K562 (cell line): ENCODE measurements at regions not wholly inside any gene's neighbourhood (a gene's known extent, or its start where the extent isn't known, plus 50 kb on each side); places are given as distances from the start of the nearest gene placed in this dataset.

Experiments used
- ELF4 ChIP-seq: fragments of 450-650 bp; formaldehyde crosslinking; IDR thresholded peaks from 2 replicates; pipeline ENCODE4 v1.4.0; 2022; ENCODE audit warnings: missing genetic modification characterization
- EZH2 ChIP-seq: IDR thresholded peaks from 2 replicates; pipeline ENCODE4 v1.6.1; 2012; ENCODE audit warnings: low read depth, mild to moderate bottlenecking, inconsistent platforms, low read length, borderline replicate concordance
- FOSL1 ChIP-seq: fragments of 200-800 bp; sonication (Bioruptor generic); conservative IDR thresholded peaks from 2 replicates; pipeline ENCODE4 v1.6.1; 2016; ENCODE audit warnings: missing genetic modification characterization, missing compliant biosample characterization
- HDAC1 ChIP-seq, 2 experiments: fragments of 450-650 bp; IDR thresholded peaks; 2 replicates each; pipeline ENCODE4 v1.6.1; 2016 to 2017; ENCODE audit warnings: inconsistent platforms in 1 of 2, mild to moderate bottlenecking in 1 of 2, moderate library complexity in 1 of 2
- SMARCA5 ChIP-seq: fragments of 450-650 bp; IDR thresholded peaks from 2 replicates; pipeline ENCODE4 v1.6.1; 2016
- STAT5B ChIP-seq: fragments of 250-450 bp; sonication (Bioruptor Pico); IDR thresholded peaks from 2 replicates; pipeline ENCODE4 v1.8.0; 2021; ENCODE audit warnings: mild to moderate bottlenecking, inconsistent platforms
- TRIM24 ChIP-seq, 2 experiments: fragments of 450-650 bp; IDR thresholded peaks; 2 replicates each; pipeline ENCODE4 v1.6.1; 2016
- ZBTB34 ChIP-seq: fragments of 250-450 bp; sonication (Bioruptor Pico); IDR thresholded peaks from 2 replicates; pipeline ENCODE4 v1.8.0; 2021; ENCODE audit warnings: mild to moderate bottlenecking, moderate library complexity
- ZNF140 ChIP-seq: fragments of 250-450 bp; sonication (Bioruptor Pico); IDR thresholded peaks from 2 replicates; pipeline ENCODE4 v1.8.0; 2021; ENCODE audit warnings: moderate library complexity, mild to moderate bottlenecking, inconsistent platforms
- TF ChIP-seq, protein P1 (sequence below): sonication (generic); formaldehyde crosslinking; IDR thresholded peaks from 2 replicates; pipeline ENCODE4 v1.8.0; 2023; ENCODE audit warnings: mild to moderate bottlenecking, missing genetic modification reagents
- TF ChIP-seq, protein P2 (sequence below): sonication (generic); formaldehyde crosslinking; IDR thresholded peaks from 2 replicates; pipeline ENCODE4 v1.8.0; 2022; ENCODE audit warnings: mild to moderate bottlenecking, low read depth, missing genetic modification reagents
- TF ChIP-seq, protein P3 (sequence below), 2 experiments: fragments of 200-800 bp in 1 of 2; sonication (Bioruptor generic) in 1 of 2; sonication (generic) in 1 of 2; formaldehyde crosslinking in 1 of 2; IDR thresholded peaks in 1 of 2; conservative IDR thresholded peaks in 1 of 2; 2 replicates each; pipeline versions ENCODE4 v1.5.0 to v1.6.1; 2016 to 2020; ENCODE audit warnings: missing compliant biosample characterization in 1 of 2, missing genetic modification characterization in 1 of 2, missing genetic modification reagents in 1 of 2
- TF ChIP-seq, protein P4 (sequence below): sonication (generic); formaldehyde crosslinking; IDR thresholded peaks from 2 replicates; pipeline ENCODE4 v1.9.0; 2022; ENCODE audit warnings: mild to moderate bottlenecking, missing genetic modification reagents

DNA sequence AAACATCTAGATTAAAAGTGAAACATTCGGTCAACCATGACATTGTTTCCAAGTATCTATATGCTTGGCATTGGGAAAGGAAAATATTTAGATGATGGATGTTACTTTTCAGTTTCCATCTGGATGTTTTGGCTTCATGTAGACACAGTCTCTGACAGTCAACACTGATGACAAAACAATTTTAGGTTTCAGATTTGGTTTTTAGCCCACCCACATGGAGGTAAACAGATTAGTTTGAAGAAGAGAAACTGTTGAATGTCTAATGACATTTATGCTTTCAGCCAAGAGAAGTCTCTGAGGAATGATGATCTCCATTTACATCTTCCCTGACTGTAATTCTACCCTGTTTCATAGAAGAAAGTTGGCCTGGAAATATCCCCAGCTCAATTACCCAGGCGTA lies 379.1 kb downstream of the SLITRK6 start:
- TF ChIP-seq, protein P1, sequence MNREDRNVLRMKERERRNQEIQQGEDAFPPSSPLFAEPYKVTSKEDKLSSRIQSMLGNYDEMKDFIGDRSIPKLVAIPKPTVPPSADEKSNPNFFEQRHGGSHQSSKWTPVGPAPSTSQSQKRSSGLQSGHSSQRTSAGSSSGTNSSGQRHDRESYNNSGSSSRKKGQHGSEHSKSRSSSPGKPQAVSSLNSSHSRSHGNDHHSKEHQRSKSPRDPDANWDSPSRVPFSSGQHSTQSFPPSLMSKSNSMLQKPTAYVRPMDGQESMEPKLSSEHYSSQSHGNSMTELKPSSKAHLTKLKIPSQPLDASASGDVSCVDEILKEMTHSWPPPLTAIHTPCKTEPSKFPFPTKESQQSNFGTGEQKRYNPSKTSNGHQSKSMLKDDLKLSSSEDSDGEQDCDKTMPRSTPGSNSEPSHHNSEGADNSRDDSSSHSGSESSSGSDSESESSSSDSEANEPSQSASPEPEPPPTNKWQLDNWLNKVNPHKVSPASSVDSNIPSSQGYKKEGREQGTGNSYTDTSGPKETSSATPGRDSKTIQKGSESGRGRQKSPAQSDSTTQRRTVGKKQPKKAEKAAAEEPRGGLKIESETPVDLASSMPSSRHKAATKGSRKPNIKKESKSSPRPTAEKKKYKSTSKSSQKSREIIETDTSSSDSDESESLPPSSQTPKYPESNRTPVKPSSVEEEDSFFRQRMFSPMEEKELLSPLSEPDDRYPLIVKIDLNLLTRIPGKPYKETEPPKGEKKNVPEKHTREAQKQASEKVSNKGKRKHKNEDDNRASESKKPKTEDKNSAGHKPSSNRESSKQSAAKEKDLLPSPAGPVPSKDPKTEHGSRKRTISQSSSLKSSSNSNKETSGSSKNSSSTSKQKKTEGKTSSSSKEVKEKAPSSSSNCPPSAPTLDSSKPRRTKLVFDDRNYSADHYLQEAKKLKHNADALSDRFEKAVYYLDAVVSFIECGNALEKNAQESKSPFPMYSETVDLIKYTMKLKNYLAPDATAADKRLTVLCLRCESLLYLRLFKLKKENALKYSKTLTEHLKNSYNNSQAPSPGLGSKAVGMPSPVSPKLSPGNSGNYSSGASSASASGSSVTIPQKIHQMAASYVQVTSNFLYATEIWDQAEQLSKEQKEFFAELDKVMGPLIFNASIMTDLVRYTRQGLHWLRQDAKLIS, result no peak
- TF ChIP-seq ZNF140 (CRISPR knock-in tag) (no peak), EZH2 (no peak), STAT5B (no peak), TRIM24 (IDR thresholded peaks at IDR 0.05) (no peak), FOSL1 (tag) (no peak), HDAC1 (IDR thresholded peaks at IDR 0.05) (no peak), SMARCA5 (no peak), ELF4 (no peak), ZBTB34 (no peak)
- TF ChIP-seq, protein P2, sequence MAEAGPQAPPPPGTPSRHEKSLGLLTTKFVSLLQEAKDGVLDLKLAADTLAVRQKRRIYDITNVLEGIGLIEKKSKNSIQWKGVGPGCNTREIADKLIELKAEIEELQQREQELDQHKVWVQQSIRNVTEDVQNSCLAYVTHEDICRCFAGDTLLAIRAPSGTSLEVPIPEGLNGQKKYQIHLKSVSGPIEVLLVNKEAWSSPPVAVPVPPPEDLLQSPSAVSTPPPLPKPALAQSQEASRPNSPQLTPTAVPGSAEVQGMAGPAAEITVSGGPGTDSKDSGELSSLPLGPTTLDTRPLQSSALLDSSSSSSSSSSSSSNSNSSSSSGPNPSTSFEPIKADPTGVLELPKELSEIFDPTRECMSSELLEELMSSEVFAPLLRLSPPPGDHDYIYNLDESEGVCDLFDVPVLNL (CRISPR knock-in tag), result no peak
- TF ChIP-seq, protein P3, sequence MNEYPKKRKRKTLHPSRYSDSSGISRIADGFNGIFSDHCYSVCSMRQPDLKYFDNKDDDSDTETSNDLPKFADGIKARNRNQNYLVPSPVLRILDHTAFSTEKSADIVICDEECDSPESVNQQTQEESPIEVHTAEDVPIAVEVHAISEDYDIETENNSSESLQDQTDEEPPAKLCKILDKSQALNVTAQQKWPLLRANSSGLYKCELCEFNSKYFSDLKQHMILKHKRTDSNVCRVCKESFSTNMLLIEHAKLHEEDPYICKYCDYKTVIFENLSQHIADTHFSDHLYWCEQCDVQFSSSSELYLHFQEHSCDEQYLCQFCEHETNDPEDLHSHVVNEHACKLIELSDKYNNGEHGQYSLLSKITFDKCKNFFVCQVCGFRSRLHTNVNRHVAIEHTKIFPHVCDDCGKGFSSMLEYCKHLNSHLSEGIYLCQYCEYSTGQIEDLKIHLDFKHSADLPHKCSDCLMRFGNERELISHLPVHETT (CRISPR knock-in tag; conservative IDR thresholded peaks at IDR 0.05 in 1 of 2, IDR thresholded peaks at IDR 0.05 in 1 of 2), result no peak
- TF ChIP-seq, protein P4, sequence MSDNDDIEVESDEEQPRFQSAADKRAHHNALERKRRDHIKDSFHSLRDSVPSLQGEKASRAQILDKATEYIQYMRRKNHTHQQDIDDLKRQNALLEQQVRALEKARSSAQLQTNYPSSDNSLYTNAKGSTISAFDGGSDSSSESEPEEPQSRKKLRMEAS, result no peak
